MM.1S (cell line): ENCODE measurements at regions not wholly inside any gene's neighbourhood (a gene's known extent, or its start where the extent isn't known, plus 50 kb on each side); places are given as distances from the start of the nearest gene placed in this dataset.

Source experiments
- EZH2 ChIP-seq: fragments of 300-600 bp; sonication (generic); optimal IDR thresholded peaks from 2 replicates; pipeline ENCODE3; 2017; ENCODE audit warnings: low read depth, mild to moderate bottlenecking, antibody characterized with exemption, low read length, mixed read lengths
- EZH2phosphoT487 ChIP-seq: fragments of 300-600 bp; sonication (generic); IDR thresholded peaks from 2 replicates; pipeline ENCODE4 v1.6.1; 2018; ENCODE audit warnings: antibody characterized with exemption, low read length
- TF ChIP-seq, protein P1 (sequence below): fragments of 300-600 bp; sonication (generic); IDR thresholded peaks from 2 replicates; pipeline ENCODE4 v1.5.1; 2016; ENCODE audit warnings: antibody characterized with exemption, low read length, mixed read lengths

DNA sequence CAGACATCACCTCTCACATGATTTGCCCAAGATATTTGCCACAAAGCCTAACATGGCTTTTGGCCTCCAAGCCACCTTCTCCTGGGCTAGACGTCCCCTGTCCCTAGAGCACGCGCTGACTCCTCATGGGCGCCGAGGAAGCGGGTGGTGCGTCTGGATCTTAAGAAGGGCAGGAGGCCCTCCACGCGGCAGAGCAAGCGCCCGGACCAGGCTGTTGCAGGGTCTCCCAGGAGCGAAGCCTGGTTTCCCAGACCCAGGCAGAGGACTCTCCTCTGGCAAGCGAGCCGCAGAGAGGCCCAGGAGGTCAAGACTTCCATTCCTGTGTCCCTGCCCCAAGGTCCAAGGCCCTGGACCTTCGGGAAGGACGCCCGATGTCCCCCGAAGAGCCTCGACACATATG is 101.7 kb upstream of the TTC34 start:
- TF ChIP-seq, protein P1, sequence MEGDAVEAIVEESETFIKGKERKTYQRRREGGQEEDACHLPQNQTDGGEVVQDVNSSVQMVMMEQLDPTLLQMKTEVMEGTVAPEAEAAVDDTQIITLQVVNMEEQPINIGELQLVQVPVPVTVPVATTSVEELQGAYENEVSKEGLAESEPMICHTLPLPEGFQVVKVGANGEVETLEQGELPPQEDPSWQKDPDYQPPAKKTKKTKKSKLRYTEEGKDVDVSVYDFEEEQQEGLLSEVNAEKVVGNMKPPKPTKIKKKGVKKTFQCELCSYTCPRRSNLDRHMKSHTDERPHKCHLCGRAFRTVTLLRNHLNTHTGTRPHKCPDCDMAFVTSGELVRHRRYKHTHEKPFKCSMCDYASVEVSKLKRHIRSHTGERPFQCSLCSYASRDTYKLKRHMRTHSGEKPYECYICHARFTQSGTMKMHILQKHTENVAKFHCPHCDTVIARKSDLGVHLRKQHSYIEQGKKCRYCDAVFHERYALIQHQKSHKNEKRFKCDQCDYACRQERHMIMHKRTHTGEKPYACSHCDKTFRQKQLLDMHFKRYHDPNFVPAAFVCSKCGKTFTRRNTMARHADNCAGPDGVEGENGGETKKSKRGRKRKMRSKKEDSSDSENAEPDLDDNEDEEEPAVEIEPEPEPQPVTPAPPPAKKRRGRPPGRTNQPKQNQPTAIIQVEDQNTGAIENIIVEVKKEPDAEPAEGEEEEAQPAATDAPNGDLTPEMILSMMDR, result no peak
- no peak for TF ChIP-seq EZH2
- TF ChIP-seq EZH2phosphoT487, result no peak
